IMR-90 (cell line): ENCODE measurements at regions not wholly inside any gene's neighbourhood (a gene's known extent, or its start where the extent isn't known, plus 50 kb on each side); places are given as distances from the start of the nearest gene placed in this dataset.

Experiments used
- ATAC-seq: fragments of 200-7000 bp; cut with Tn5 transposase; 2 replicates; pipeline ENCODE4 v1.9.1; 2020; ENCODE audit warnings: low read depth, mild to moderate bottlenecking, moderate library complexity
- BruUV-seq: library from RNA; stranded (reverse); fragments of 400-500 nt; replicated peaks from 2 replicates; lab custom pipeline; 2021; lab: Mats Ljungman, UMichigan
- CTCF ChIA-PET: fragments of 300-600 bp; formaldehyde crosslinking; extraction: SDS; loops from one replicate; lab custom pipeline; 2021; ENCODE audit warnings: antibody characterized with exemption; lab: Yijun Ruan, JAX
- POLR2A ChIA-PET: fragments of 300-600 bp; sonication (Branson Sonifier 250); formaldehyde crosslinking; loops from one replicate; lab custom pipeline; 2022; ENCODE audit warnings: antibody characterized with exemption; ENCODE audit not compliant: unreplicated experiment; lab: Charles Lee
- DNase-seq: peaks from one replicate; pipeline ENCODE4 v3.0.0; 2013
- H2AFZ ChIP-seq: replicated peaks from 2 replicates; pipeline ENCODE3; 2013; ENCODE audit warnings: low read length, mild to moderate bottlenecking; ENCODE audit not compliant: poor library complexity
- H2AK5ac ChIP-seq: 2 replicates; pipeline ENCODE4 v1.6.1; 2013; ENCODE audit warnings: low read depth, low read length, inconsistent platforms
- H2AK9ac ChIP-seq: replicated peaks from 2 replicates; pipeline ENCODE3; 2013; ENCODE audit warnings: mild to moderate bottlenecking, low read depth, low read length, moderate library complexity; ENCODE audit not compliant: poor library complexity
- H2BK120ac ChIP-seq: 2 replicates; pipeline ENCODE4 v1.6.1; 2013; ENCODE audit warnings: low read depth, low read length, inconsistent platforms
- H2BK15ac ChIP-seq: 3 replicates; pipeline ENCODE4 v1.6.1; 2013; ENCODE audit warnings: low read depth, low read length, inconsistent platforms
- H2BK20ac ChIP-seq: 2 replicates; pipeline ENCODE4 v1.6.1; 2013; ENCODE audit warnings: low read depth, mild to moderate bottlenecking, inconsistent platforms, low read length, moderate library complexity
- H2BK5ac ChIP-seq: 2 replicates; pipeline ENCODE4 v1.6.1; 2013; ENCODE audit warnings: mild to moderate bottlenecking, low read depth, low read length, inconsistent platforms; ENCODE audit not compliant: poor library complexity, severe bottlenecking
- H3K14ac ChIP-seq: replicated peaks from 2 replicates; pipeline ENCODE4 v1.6.1; 2013; ENCODE audit warnings: low read depth, low read length, inconsistent platforms
- H3K18ac ChIP-seq: 2 replicates; pipeline ENCODE4 v1.6.1; 2013; ENCODE audit warnings: low read depth, low read length, control low read depth
- H3K23ac ChIP-seq: 2 replicates; pipeline ENCODE4 v1.6.1; 2013; ENCODE audit warnings: low read depth, low read length, inconsistent platforms
- H3K27ac ChIP-seq: 2 replicates; pipeline ENCODE4 v1.5.1; 2013; ENCODE audit warnings: mild to moderate bottlenecking, control low read depth, low read length; ENCODE audit not compliant: insufficient read depth
- H3K27me3 ChIP-seq: 2 replicates; pipeline ENCODE4 v1.6.1; 2013; ENCODE audit warnings: low read length; ENCODE audit not compliant: control insufficient read depth, insufficient read depth
- H3K36me3 ChIP-seq: 2 replicates; pipeline ENCODE4 v1.6.1; 2013; ENCODE audit warnings: low read length, mixed read lengths; ENCODE audit not compliant: control insufficient read depth, insufficient read depth
- H3K4ac ChIP-seq: 2 replicates; pipeline ENCODE4 v1.6.1; 2013; ENCODE audit warnings: low read depth, low read length, inconsistent platforms
- H3K4me1 ChIP-seq: 2 replicates; pipeline ENCODE4 v1.6.1; 2013; ENCODE audit warnings: low read length, mixed read lengths; ENCODE audit not compliant: control insufficient read depth, insufficient read depth
- H3K4me2 ChIP-seq: 2 replicates; pipeline ENCODE4 v1.6.1; 2013; ENCODE audit warnings: low read depth, mild to moderate bottlenecking, control low read depth, low read length, moderate library complexity
- H3K4me3 ChIP-seq: 2 replicates; pipeline ENCODE4 v1.5.1; 2013; ENCODE audit warnings: low read depth, mild to moderate bottlenecking, control low read depth, low read length, moderate library complexity; ENCODE audit not compliant: insufficient read depth
- H3K56ac ChIP-seq: 2 replicates; pipeline ENCODE4 v1.6.1; 2013; ENCODE audit warnings: low read length, inconsistent platforms; ENCODE audit not compliant: insufficient read depth; ENCODE audit errors: extremely low read depth
- H3K79me1 ChIP-seq, 2 experiments: 2 replicates each; pipeline ENCODE4 v1.6.1; 2013; ENCODE audit warnings: low read length in 2 of 2, inconsistent platforms in 1 of 2, low read depth in 1 of 2
- H3K9ac ChIP-seq: 2 replicates; pipeline ENCODE4 v1.6.1; 2013; ENCODE audit warnings: low read depth, low read length, control low read depth
- H3K9me1 ChIP-seq: 2 replicates; pipeline ENCODE4 v1.6.1; 2013; ENCODE audit warnings: low read length, inconsistent platforms; ENCODE audit not compliant: insufficient read depth
- H3K9me3 ChIP-seq: 2 replicates; pipeline ENCODE4 v1.6.1; 2013; ENCODE audit warnings: low read length; ENCODE audit not compliant: control insufficient read depth, insufficient read depth
- H4K20me1 ChIP-seq: 2 replicates; pipeline ENCODE4 v1.6.1; 2013; ENCODE audit warnings: low read length, inconsistent platforms; ENCODE audit not compliant: insufficient read depth
- H4K5ac ChIP-seq: 2 replicates; pipeline ENCODE4 v1.6.1; 2013; ENCODE audit warnings: mild to moderate bottlenecking, low read depth, low read length, control low read depth
- H4K8ac ChIP-seq, 2 experiments: 2 replicates each; pipeline ENCODE4 v1.6.1; 2013; ENCODE audit warnings: low read depth in 2 of 2, low read length in 2 of 2, control low read depth in 1 of 2, inconsistent platforms in 1 of 2
- H4K91ac ChIP-seq: 2 replicates; pipeline ENCODE4 v1.6.1; 2013; ENCODE audit warnings: low read depth, low read length, inconsistent platforms; ENCODE audit not compliant: insufficient read depth
- CEBPB ChIP-seq: IDR thresholded peaks from 2 replicates; pipeline ENCODE4 v1.6.1; 2012; ENCODE audit warnings: low read depth, low read length, improper control_type of control experiment
- FOS ChIP-seq: fragments of 150-350 bp; IDR thresholded peaks from 2 replicates; pipeline ENCODE4 v1.6.1; 2016; ENCODE audit warnings: low read depth, low read length
- MAFK ChIP-seq: IDR thresholded peaks from 2 replicates; pipeline ENCODE4 v1.6.1; 2012; ENCODE audit warnings: low read depth, low read length, improper control_type of control experiment
- MXI1 ChIP-seq: IDR thresholded peaks from 2 replicates; pipeline ENCODE4 v1.6.1; 2012; ENCODE audit warnings: low read depth, mild to moderate bottlenecking, low read length, moderate library complexity, borderline replicate concordance
- RAD21 ChIP-seq: IDR thresholded peaks from 2 replicates; pipeline ENCODE4 v1.6.1; 2012; ENCODE audit warnings: low read length, improper control_type of control experiment
- RCOR1 ChIP-seq: IDR thresholded peaks from 2 replicates; pipeline ENCODE4 v1.6.1; 2012; ENCODE audit warnings: mild to moderate bottlenecking, low read length, improper control_type of control experiment; ENCODE audit not compliant: insufficient replicate concordance
- RFX5 ChIP-seq: IDR thresholded peaks from 2 replicates; pipeline ENCODE4 v1.8.0; 2012; ENCODE audit warnings: low read depth, mild to moderate bottlenecking, low read length, moderate library complexity
- SMC3 ChIP-seq: fragments of 150-350 bp; IDR thresholded peaks from 2 replicates; pipeline ENCODE4 v1.6.1; 2016; ENCODE audit warnings: low read depth, mild to moderate bottlenecking, antibody characterized with exemption, low read length, moderate library complexity
- USF2 ChIP-seq: fragments of 150-350 bp; IDR thresholded peaks from 2 replicates; pipeline ENCODE4 v1.6.1; 2017; ENCODE audit warnings: mild to moderate bottlenecking, antibody characterized with exemption, low read length, low read depth
- WGBS, 2 experiments: methylation state at CpG; one replicate each; pipeline versions ENCODE4 v1.1.5 to v1.1.7; 2013; ENCODE audit warnings: missing lambda C conversion rate in 2 of 2; ENCODE audit not compliant: insufficient read length in 1 of 2; ENCODE audit errors: extremely low coverage in 2 of 2; 5-methylcytosine and 5-hydroxymethylcytosine counted together
- dilution Hi-C: fragments of 300-500 bp; cut with HindIII; formaldehyde crosslinking; loops from one replicate; pipeline ENCODE4 v1.14.3; 2018; ENCODE audit warnings: low sequenced_read_pairs; ENCODE audit not compliant: unreplicated experiment
- in situ Hi-C: fragments of 300-500 bp; cut with MboI; formaldehyde crosslinking; loops from 3 replicates; pipeline ENCODE4 v1.14.3; 2019; ENCODE audit warnings: low sequenced_read_pairs, inconsistent platforms, mixed read lengths
- intact Hi-C: fragments of 100-400 bp; cut with micrococcal nuclease; formaldehyde crosslinking; loops from 2 replicates; pipeline ENCODE4 v1.10.0; 2022

GRCh38 chr7:84824057-84824651, 362.7 kb downstream of the SEMA3D start:
- no TSS peak for BruUV-seq
- Histone ChIP-seq H4K20me1 (no peaks in the 10 kb centered on the region), H2BK15ac (no peak overlapping the region), H2AFZ (no peak overlapping the region), H2BK5ac (no peak overlapping the region), H3K23ac (no peak overlapping the region), H3K4me3 (no peak overlapping the region), H3K4me2 (no peak overlapping the region), H3K56ac (no peak overlapping the region), H3K4ac (no peak overlapping the region), H3K9ac (no peak overlapping the region), H3K27me3 (no peaks in the 10 kb centered on the region), H3K4me1 (no peaks in the 10 kb centered on the region), H4K5ac (no peak overlapping the region), H3K27ac (no peak overlapping the region), H3K9me1 (no peaks in the 10 kb centered on the region), H2AK5ac (no peak overlapping the region), H3K18ac (no peak overlapping the region), H4K8ac (no peak overlapping the region), H3K36me3 (no peaks in the 10 kb centered on the region), H3K79me1 (no peaks in the 10 kb centered on the region), H4K91ac (no peak overlapping the region), H2BK20ac (no peak overlapping the region), H3K9me3 (no peaks in the 10 kb centered on the region), H3K14ac (no peak overlapping the region), H2BK120ac (no peak overlapping the region), H2AK9ac (no peak overlapping the region)
- no peak for ATAC-seq
- dilution Hi-C loops (no loop called here), in situ Hi-C loops (no loop called here), intact Hi-C loops (no loop called here)
- no CpG with 5 or more reads among the region's 3 CpGs for WGBS, 2 experiments
- no peak for DNase-seq
- ChIA-PET POLR2A (no interaction called here), CTCF (no interaction called here)
- TF ChIP-seq MAFK (no peak), FOS (no peak), SMC3 (no peak), RAD21 (no peak), RFX5 (no peak), RCOR1 (no peak), MXI1 (no peak), USF2 (no peak), CEBPB (no peak)
